OCI-LY7 (cell line): ENCODE measurements at regions not wholly inside any gene's neighbourhood (a gene's known extent, or its start where the extent isn't known, plus 50 kb on each side); places are given as distances from the start of the nearest gene placed in this dataset.
"Not testable (repeated sequence)": the region's sequence is repeated elsewhere in the genome, so short reads cannot be mapped to it uniquely, and the experiment has no call there.

Experiments used
- BruUV-seq: library from RNA; stranded (reverse); fragments of 400-500 nt; replicated peaks from 2 replicates; lab custom pipeline; 2021; lab: Mats Ljungman, UMichigan
- CTCF ChIA-PET: fragments of 300-600 bp; sonication (Branson Sonifier 250); formaldehyde crosslinking; loops from one replicate; lab custom pipeline; 2022; ENCODE audit warnings: antibody characterized with exemption; ENCODE audit not compliant: unreplicated experiment; lab: Charles Lee
- POLR2A ChIA-PET: fragments of 300-600 bp; sonication (Branson Sonifier 250); formaldehyde crosslinking; loops from one replicate; lab custom pipeline; 2022; ENCODE audit warnings: antibody characterized with exemption; lab: Charles Lee
- DNase-seq: peaks from one replicate; pipeline ENCODE4 v3.0.0-alpha.2; 2015; ENCODE audit warnings: low spot score
- H2AFZ ChIP-seq: fragments of 200-600 bp; sonication (generic), shearing (Covaris generic); 2 replicates; pipeline ENCODE4 v1.6.1; 2014; ENCODE audit warnings: mild to moderate bottlenecking, antibody characterized with exemption, low read length, moderate library complexity
- H3K27ac ChIP-seq: fragments of 200-600 bp; sonication (generic); 2 replicates; pipeline ENCODE4 v1.5.1; 2014; ENCODE audit warnings: mixed run types, low read depth, mild to moderate bottlenecking, moderate library complexity, low read length, inconsistent platforms; ENCODE audit not compliant: poor library complexity, severe bottlenecking
- H3K36me3 ChIP-seq: fragments of 200-600 bp; sonication (generic); 2 replicates; pipeline ENCODE4 v1.6.1; 2014; ENCODE audit warnings: mild to moderate bottlenecking, antibody characterized with exemption, low read length, moderate library complexity, mixed read lengths; ENCODE audit not compliant: insufficient read depth
- H3K4me1 ChIP-seq: fragments of 200-600 bp; sonication (generic); 2 replicates; pipeline ENCODE4 v1.5.1; 2014; ENCODE audit warnings: mild to moderate bottlenecking, low read length; ENCODE audit not compliant: insufficient read depth, poor library complexity, severe bottlenecking
- H3K4me2 ChIP-seq: fragments of 200-600 bp; sonication (generic); 2 replicates; pipeline ENCODE4 v1.6.1; 2014; ENCODE audit warnings: mild to moderate bottlenecking, low read length
- H3K4me3 ChIP-seq: fragments of 200-600 bp; sonication (generic); 2 replicates; pipeline ENCODE4 v1.5.1; 2014; ENCODE audit warnings: mild to moderate bottlenecking, low read depth, low read length; ENCODE audit not compliant: poor library complexity, severe bottlenecking
- H3K79me2 ChIP-seq: fragments of 200-600 bp; sonication (generic); 2 replicates; pipeline ENCODE4 v1.6.1; 2016; ENCODE audit warnings: low read depth, mild to moderate bottlenecking, low read length, moderate library complexity, mixed read lengths; ENCODE audit not compliant: insufficient read depth
- H3K9me2 ChIP-seq: fragments of 200-600 bp; sonication (generic); 2 replicates; pipeline ENCODE4 v1.6.1; 2016; ENCODE audit warnings: mild to moderate bottlenecking, low read length, mixed read lengths; ENCODE audit not compliant: insufficient read depth
- H3K9me3 ChIP-seq: fragments of 200-600 bp; sonication (generic); 2 replicates; pipeline ENCODE4 v1.6.1; 2014; ENCODE audit warnings: mild to moderate bottlenecking, mixed run types, low read length, mixed read lengths
- H4K20me1 ChIP-seq: fragments of 200-600 bp; sonication (generic); 2 replicates; pipeline ENCODE4 v1.6.1; 2014; ENCODE audit warnings: mild to moderate bottlenecking, antibody characterized with exemption, low read length, moderate library complexity, mixed read lengths; ENCODE audit not compliant: insufficient read depth
- EZH2phosphoT487 ChIP-seq: fragments of 200-600 bp; sonication (generic); IDR thresholded peaks from 2 replicates; pipeline ENCODE4 v1.6.1; 2018; ENCODE audit warnings: low read depth, borderline replicate concordance, mild to moderate bottlenecking, mixed run types, antibody characterized with exemption, low read length, moderate library complexity, mixed read lengths
- intact Hi-C: fragments of 100-400 bp; cut with micrococcal nuclease; formaldehyde crosslinking; loops from one replicate; pipeline ENCODE4 v1.10.0; 2022; ENCODE audit not compliant: unreplicated experiment
- TF ChIP-seq, protein P1 (sequence below): fragments of 200-600 bp; sonication (generic); conservative IDR thresholded peaks from 2 replicates; pipeline ENCODE4 v1.5.1; 2014; ENCODE audit warnings: mild to moderate bottlenecking, antibody characterized with exemption, low read length, moderate library complexity, mixed read lengths

DNA sequence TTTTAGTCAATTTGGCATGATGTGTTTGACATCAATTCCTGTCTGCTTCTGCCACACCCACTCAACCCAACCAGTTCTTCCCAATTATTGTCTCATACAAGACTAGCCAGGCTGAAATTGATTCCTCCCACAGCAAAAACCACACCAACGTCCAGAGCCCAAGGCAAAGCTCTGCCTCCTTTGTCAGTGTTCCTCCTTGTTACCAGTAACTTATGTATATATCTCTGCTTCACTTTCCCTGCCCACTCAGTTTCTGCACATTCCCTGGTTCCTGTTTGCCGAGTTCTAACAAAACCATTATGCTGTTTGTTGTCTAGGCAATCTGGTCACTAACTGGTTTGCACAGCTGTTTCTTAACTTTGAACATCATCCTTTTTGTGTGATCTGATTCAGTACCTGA is 547.9 kb upstream of the PTCHD4 start:
- Histone ChIP-seq H2AFZ (no peak overlapping the region), H3K4me2 (no peak overlapping the region), H3K4me1 (no peaks in the 10 kb centered on the region), H3K4me3 (no peak overlapping the region), H3K36me3 (no peaks in the 10 kb centered on the region), H3K9me3 (no peaks in the 10 kb centered on the region), H4K20me1 (no peaks in the 10 kb centered on the region), H3K9me2 (no peaks in the 10 kb centered on the region), H3K79me2 (no peaks in the 10 kb centered on the region), H3K27ac (no peak overlapping the region)
- ChIA-PET POLR2A (interaction anchor here (0.7 kb wide), 1 partner anchor 386 kb away, joined by 3 read pairs; no protein-coding TSS in a partner anchor), CTCF (no interaction called here)
- DNase-seq = no peak
- intact Hi-C loops = no loop called here
- no TSS peak for BruUV-seq
- TF ChIP-seq EZH2phosphoT487 = no peak
- TF ChIP-seq, protein P1, sequence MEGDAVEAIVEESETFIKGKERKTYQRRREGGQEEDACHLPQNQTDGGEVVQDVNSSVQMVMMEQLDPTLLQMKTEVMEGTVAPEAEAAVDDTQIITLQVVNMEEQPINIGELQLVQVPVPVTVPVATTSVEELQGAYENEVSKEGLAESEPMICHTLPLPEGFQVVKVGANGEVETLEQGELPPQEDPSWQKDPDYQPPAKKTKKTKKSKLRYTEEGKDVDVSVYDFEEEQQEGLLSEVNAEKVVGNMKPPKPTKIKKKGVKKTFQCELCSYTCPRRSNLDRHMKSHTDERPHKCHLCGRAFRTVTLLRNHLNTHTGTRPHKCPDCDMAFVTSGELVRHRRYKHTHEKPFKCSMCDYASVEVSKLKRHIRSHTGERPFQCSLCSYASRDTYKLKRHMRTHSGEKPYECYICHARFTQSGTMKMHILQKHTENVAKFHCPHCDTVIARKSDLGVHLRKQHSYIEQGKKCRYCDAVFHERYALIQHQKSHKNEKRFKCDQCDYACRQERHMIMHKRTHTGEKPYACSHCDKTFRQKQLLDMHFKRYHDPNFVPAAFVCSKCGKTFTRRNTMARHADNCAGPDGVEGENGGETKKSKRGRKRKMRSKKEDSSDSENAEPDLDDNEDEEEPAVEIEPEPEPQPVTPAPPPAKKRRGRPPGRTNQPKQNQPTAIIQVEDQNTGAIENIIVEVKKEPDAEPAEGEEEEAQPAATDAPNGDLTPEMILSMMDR = no peak

DNA sequence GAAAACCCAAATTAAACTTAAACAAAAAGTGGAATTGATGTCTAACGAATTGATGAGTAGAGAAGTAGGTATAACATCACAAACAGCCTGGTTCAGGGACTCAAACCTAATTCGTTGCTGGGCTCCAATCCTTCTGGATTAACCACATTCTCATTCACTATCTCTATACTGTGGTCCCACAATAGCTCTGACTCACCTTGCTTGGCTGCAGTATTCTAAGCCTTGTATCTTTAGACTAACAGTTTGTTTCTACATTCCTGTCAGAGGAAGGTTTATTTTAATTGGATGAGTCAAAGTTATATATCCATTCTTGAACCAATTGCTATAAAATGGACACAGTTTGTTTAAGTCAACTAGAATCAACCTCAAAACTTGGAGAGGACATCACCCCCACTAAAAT is 530.5 kb upstream of the PTCHD4 start:
- no peak for DNase-seq
- Histone ChIP-seq H2AFZ (no peak overlapping the region), H3K4me1 (no peaks in the 10 kb centered on the region), H3K9me3 (no peaks in the 10 kb centered on the region), H3K4me2 (no peak overlapping the region), H3K36me3 (no peaks in the 10 kb centered on the region), H3K79me2 (no peaks in the 10 kb centered on the region), H4K20me1 (no peaks in the 10 kb centered on the region), H3K9me2 (no peaks in the 10 kb centered on the region), H3K27ac (no peak overlapping the region), H3K4me3 (no peak overlapping the region)
- TF ChIP-seq, protein P1 = no peak
- no peak for TF ChIP-seq EZH2phosphoT487
- ChIA-PET CTCF (no interaction called here), POLR2A (no interaction called here)
- BruUV-seq = no TSS peak
- intact Hi-C loops = no loop called here

DNA sequence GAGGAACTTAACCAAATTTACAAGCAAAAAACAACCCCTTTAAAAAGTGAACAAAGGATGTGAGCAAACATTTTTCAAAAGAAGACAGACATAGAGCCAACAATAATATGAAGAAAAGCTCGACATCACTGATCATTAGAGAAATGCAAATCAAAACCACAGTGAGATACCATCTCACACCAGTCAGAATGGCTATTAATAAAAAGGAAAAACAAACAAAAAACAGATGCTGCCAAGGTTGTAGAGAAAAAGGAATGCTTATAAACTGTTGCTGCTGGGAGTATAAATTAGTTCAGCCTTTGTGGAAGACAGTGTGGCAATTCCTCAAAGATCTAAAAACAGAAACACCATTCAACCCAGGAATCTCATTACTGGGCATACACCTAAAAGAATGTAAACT is 527.8 kb upstream of the PTCHD4 start:
- CTCF ChIA-PET, H3K9me3 ChIP-seq, H2AFZ ChIP-seq, intact Hi-C loops, POLR2A ChIA-PET, H3K4me1 ChIP-seq, H3K36me3 ChIP-seq, H3K79me2 ChIP-seq, H4K20me1 ChIP-seq, H3K27ac ChIP-seq, DNase-seq, H3K4me3 ChIP-seq, H3K9me2 ChIP-seq, H3K4me2 ChIP-seq, BruUV-seq: not testable (repeated sequence)
